GM12878 (cell line): ENCODE measurements at regions not wholly inside any gene's neighbourhood (a gene's known extent, or its start where the extent isn't known, plus 50 kb on each side); places are given as distances from the start of the nearest gene placed in this dataset.
"Not testable (repeated sequence)": the region's sequence is repeated elsewhere in the genome, so short reads cannot be mapped to it uniquely, and the experiment has no call there.

ENCODE experiments used
- POLR2A ChIP-seq: IDR thresholded peaks from 2 replicates; pipeline ENCODE4 v1.6.1; 2011; ENCODE audit warnings: low read depth, mild to moderate bottlenecking, low read length
- SMAD1 ChIP-seq: fragments of 450-650 bp; IDR thresholded peaks from 2 replicates; pipeline ENCODE4 v1.6.1; 2018; ENCODE audit warnings: mild to moderate bottlenecking, low read depth; ENCODE audit not compliant: partially characterized antibody
- SREBF2 ChIP-seq: IDR thresholded peaks from 2 replicates; pipeline ENCODE4 v1.6.1; 2012; ENCODE audit warnings: mild to moderate bottlenecking, low read length
- TF ChIP-seq, protein P1 (sequence below), 3 experiments: IDR thresholded peaks in 2 of 3; conservative IDR thresholded peaks in 1 of 3; 2 replicates each; pipeline ENCODE4 v1.5.1; 2011; ENCODE audit warnings: low read depth in 3 of 3, low read length in 3 of 3, mild to moderate bottlenecking in 3 of 3, control low read depth in 2 of 3, moderate library complexity in 2 of 3, inconsistent platforms in 1 of 3, mixed read lengths in 1 of 3; ENCODE audit not compliant: control insufficient read depth in 2 of 3, insufficient read depth in 1 of 3; ENCODE audit errors: extremely low read depth in 1 of 3
- TF ChIP-seq, protein P2 (sequence below): fragments of 150-350 bp; IDR thresholded peaks from 2 replicates; pipeline ENCODE4 v1.6.1; 2016; ENCODE audit warnings: low read depth, low read length

DNA sequence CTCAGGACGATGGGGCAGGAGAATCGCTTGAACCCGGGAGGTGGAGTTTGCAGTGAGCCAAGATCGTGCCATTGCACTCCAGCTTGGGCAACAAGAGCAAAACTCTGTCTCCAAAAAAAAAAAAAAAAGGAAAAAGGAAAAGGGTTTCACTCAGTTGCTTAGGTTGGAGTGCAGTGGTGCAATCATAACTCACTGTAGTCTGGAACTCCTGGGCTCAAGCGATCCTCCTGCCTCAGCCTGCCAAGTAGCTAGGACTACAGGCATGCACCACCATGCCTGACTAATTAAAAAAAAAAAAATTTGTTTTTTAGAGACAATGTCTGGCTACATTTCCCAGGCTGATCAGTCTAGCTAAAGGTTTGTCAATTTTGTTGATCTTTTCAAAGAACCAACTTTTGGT is 76.7 kb downstream of the TMEM270 start:
- not testable (repeated sequence) for TF ChIP-seq POLR2A, SREBF2, SMAD1
- TF ChIP-seq, protein P1, sequence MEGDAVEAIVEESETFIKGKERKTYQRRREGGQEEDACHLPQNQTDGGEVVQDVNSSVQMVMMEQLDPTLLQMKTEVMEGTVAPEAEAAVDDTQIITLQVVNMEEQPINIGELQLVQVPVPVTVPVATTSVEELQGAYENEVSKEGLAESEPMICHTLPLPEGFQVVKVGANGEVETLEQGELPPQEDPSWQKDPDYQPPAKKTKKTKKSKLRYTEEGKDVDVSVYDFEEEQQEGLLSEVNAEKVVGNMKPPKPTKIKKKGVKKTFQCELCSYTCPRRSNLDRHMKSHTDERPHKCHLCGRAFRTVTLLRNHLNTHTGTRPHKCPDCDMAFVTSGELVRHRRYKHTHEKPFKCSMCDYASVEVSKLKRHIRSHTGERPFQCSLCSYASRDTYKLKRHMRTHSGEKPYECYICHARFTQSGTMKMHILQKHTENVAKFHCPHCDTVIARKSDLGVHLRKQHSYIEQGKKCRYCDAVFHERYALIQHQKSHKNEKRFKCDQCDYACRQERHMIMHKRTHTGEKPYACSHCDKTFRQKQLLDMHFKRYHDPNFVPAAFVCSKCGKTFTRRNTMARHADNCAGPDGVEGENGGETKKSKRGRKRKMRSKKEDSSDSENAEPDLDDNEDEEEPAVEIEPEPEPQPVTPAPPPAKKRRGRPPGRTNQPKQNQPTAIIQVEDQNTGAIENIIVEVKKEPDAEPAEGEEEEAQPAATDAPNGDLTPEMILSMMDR (IDR thresholded peaks at IDR 0.05 in 2 of 3, conservative IDR thresholded peaks at IDR 0.05 in 1 of 3; ENCODE audit: control insufficient read depth in 2 of 3, extremely low read depth in 1 of 3, insufficient read depth in 1 of 3, low read depth in 3 of 3, low read length in 3 of 3) = not testable (repeated sequence)
- TF ChIP-seq, protein P2, sequence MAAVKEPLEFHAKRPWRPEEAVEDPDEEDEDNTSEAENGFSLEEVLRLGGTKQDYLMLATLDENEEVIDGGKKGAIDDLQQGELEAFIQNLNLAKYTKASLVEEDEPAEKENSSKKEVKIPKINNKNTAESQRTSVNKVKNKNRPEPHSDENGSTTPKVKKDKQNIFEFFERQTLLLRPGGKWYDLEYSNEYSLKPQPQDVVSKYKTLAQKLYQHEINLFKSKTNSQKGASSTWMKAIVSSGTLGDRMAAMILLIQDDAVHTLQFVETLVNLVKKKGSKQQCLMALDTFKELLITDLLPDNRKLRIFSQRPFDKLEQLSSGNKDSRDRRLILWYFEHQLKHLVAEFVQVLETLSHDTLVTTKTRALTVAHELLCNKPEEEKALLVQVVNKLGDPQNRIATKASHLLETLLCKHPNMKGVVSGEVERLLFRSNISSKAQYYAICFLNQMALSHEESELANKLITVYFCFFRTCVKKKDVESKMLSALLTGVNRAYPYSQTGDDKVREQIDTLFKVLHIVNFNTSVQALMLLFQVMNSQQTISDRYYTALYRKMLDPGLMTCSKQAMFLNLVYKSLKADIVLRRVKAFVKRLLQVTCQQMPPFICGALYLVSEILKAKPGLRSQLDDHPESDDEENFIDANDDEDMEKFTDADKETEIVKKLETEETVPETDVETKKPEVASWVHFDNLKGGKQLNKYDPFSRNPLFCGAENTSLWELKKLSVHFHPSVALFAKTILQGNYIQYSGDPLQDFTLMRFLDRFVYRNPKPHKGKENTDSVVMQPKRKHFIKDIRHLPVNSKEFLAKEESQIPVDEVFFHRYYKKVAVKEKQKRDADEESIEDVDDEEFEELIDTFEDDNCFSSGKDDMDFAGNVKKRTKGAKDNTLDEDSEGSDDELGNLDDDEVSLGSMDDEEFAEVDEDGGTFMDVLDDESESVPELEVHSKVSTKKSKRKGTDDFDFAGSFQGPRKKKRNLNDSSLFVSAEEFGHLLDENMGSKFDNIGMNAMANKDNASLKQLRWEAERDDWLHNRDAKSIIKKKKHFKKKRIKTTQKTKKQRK = not testable (repeated sequence)
